Cardiac septum (tissue), 1 donor: ENCODE measurements at regions not wholly inside any gene's neighbourhood (a gene's known extent, or its start where the extent isn't known, plus 50 kb on each side); places are given as distances from the start of the nearest gene placed in this dataset.

Experiments
- DNase-seq: peaks from one replicate; pipeline ENCODE4 v3.0.0-alpha.2; 2020; ENCODE audit warnings: low spot score
- intact Hi-C: fragments of 100-400 bp; cut with DNase I; formaldehyde crosslinking; loops from one replicate; pipeline ENCODE4 v1.14.0; 2022
- donor health status: DM: no; HTN: no; CAD: no.

GRCh38 chr6:43837507-43837906, 67.5 kb downstream of the VEGFA start:
- intact Hi-C loops: no loop called here
- DNase-seq: no peak

GRCh38 chr6:43836507-43837240, 66.7 kb downstream of the VEGFA start:
- DNase-seq: no peak
- intact Hi-C loops: no loop called here
